ENCODE measurements at regions not wholly inside any gene's neighbourhood (a gene's known extent, or its start where the extent isn't known, plus 50 kb on each side); places are given as distances from the start of the nearest gene placed in this dataset.

GRCh38 chr9:32015795-32016194 is 368.6 kb upstream of the ACO1 start:
- no peak overlapping the region for H3K4me3 ChIP-seq
- TF ChIP-seq CTCF (IDR thresholded peaks at IDR 0.05): no peak
- no peak overlapping the region for H3K27ac ChIP-seq
- intact Hi-C loops (cut with DNase I): no loop called here
- H3K9me3 ChIP-seq: no peaks in the 10 kb centered on the region
- DNase-seq: no peak
- H3K36me3 ChIP-seq: no peaks in the 10 kb centered on the region
- H3K4me1 ChIP-seq: no peaks in the 10 kb centered on the region
- no peak for ATAC-seq
- no peaks in the 10 kb centered on the region for H3K27me3 ChIP-seq (ENCODE audit: low read depth)

- no peak for TF ChIP-seq CTCF (IDR thresholded peaks at IDR 0.05)
Observed at GRCh38 chr9:32045513-32045912, 338.9 kb upstream of the ACO1 start.

GRCh38 chr9:32067261-32067660 is 317.2 kb upstream of the ACO1 start:
- Histone ChIP-seq H3K4me3 (no peak overlapping the region), H3K27ac (no peak overlapping the region), H3K4me1 (no peaks in the 10 kb centered on the region), H3K27me3 (ENCODE audit: low read depth) (no peaks in the 10 kb centered on the region), H3K9me3 (no peaks in the 10 kb centered on the region), H3K36me3 (no peaks in the 10 kb centered on the region)
- ATAC-seq (no peak), DNase-seq (no peak)
- no peak for TF ChIP-seq CTCF (IDR thresholded peaks at IDR 0.05)
- intact Hi-C loops (cut with DNase I): no loop called here

More at GRCh38 chr9:32045513-32045912, 338.9 kb upstream of the ACO1 start:
- Histone ChIP-seq H3K27ac (no peak overlapping the region), H3K27me3 (ENCODE audit: low read depth) (no peaks in the 10 kb centered on the region), H3K4me1 (no peaks in the 10 kb centered on the region), H3K36me3 (no peaks in the 10 kb centered on the region), H3K9me3 (no peaks in the 10 kb centered on the region), H3K4me3 (no peak overlapping the region)
- ATAC-seq (no peak), DNase-seq (no peak)
- intact Hi-C loops (cut with DNase I): no loop called here

GRCh38 chr9:32069169-32069813 is 315.2 kb upstream of the ACO1 start:
- intact Hi-C loops (cut with DNase I): no loop called here
- ATAC-seq: no peak
- Histone ChIP-seq H3K36me3 (no peaks in the 10 kb centered on the region), H3K27ac (no peak overlapping the region), H3K4me3 (no peak overlapping the region), H3K9me3 (no peaks in the 10 kb centered on the region), H3K27me3 (ENCODE audit: low read depth) (no peaks in the 10 kb centered on the region), H3K4me1 (no peaks in the 10 kb centered on the region)
- no peak for DNase-seq
- no peak for TF ChIP-seq CTCF (IDR thresholded peaks at IDR 0.05)

- H3K27ac ChIP-seq: no peak overlapping the region
- ATAC-seq: no peak
- no peaks in the 10 kb centered on the region for H3K27me3 ChIP-seq (ENCODE audit: low read depth)
- no peaks in the 10 kb centered on the region for H3K4me1 ChIP-seq
- H3K36me3 ChIP-seq: no peaks in the 10 kb centered on the region
- DNase-seq: no peak
- no peak for TF ChIP-seq CTCF (IDR thresholded peaks at IDR 0.05)
- intact Hi-C loops (cut with DNase I): no loop called here
- H3K4me3 ChIP-seq: no peak overlapping the region
- H3K9me3 ChIP-seq: no peaks in the 10 kb centered on the region
Observed at GRCh38 chr9:32069969-32070368, 314.5 kb upstream of the ACO1 start.
